NB4 (cell line): ENCODE measurements at regions not wholly inside any gene's neighbourhood (a gene's known extent, or its start where the extent isn't known, plus 50 kb on each side); places are given as distances from the start of the nearest gene placed in this dataset.

Source experiments
- POLR2A ChIP-seq: IDR thresholded peaks from 2 replicates; pipeline ENCODE4 v1.6.1; 2011; ENCODE audit warnings: mild to moderate bottlenecking; ENCODE audit not compliant: insufficient read length; ENCODE audit errors: extremely low read depth
- TF ChIP-seq, protein P1 (sequence below): IDR thresholded peaks from one replicate; pipeline ENCODE4 v1.5.1; 2012; ENCODE audit warnings: low read depth, low read length

- TF ChIP-seq, protein P1, sequence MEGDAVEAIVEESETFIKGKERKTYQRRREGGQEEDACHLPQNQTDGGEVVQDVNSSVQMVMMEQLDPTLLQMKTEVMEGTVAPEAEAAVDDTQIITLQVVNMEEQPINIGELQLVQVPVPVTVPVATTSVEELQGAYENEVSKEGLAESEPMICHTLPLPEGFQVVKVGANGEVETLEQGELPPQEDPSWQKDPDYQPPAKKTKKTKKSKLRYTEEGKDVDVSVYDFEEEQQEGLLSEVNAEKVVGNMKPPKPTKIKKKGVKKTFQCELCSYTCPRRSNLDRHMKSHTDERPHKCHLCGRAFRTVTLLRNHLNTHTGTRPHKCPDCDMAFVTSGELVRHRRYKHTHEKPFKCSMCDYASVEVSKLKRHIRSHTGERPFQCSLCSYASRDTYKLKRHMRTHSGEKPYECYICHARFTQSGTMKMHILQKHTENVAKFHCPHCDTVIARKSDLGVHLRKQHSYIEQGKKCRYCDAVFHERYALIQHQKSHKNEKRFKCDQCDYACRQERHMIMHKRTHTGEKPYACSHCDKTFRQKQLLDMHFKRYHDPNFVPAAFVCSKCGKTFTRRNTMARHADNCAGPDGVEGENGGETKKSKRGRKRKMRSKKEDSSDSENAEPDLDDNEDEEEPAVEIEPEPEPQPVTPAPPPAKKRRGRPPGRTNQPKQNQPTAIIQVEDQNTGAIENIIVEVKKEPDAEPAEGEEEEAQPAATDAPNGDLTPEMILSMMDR: no peak
- no peak for TF ChIP-seq POLR2A
Observed at GRCh38 chr15:94910166-94910565, 678.8 kb downstream of the MCTP2 start.
